ENCODE measurements at regions not wholly inside any gene's neighbourhood (a gene's known extent, or its start where the extent isn't known, plus 50 kb on each side); places are given as distances from the start of the nearest gene placed in this dataset.

DNA sequence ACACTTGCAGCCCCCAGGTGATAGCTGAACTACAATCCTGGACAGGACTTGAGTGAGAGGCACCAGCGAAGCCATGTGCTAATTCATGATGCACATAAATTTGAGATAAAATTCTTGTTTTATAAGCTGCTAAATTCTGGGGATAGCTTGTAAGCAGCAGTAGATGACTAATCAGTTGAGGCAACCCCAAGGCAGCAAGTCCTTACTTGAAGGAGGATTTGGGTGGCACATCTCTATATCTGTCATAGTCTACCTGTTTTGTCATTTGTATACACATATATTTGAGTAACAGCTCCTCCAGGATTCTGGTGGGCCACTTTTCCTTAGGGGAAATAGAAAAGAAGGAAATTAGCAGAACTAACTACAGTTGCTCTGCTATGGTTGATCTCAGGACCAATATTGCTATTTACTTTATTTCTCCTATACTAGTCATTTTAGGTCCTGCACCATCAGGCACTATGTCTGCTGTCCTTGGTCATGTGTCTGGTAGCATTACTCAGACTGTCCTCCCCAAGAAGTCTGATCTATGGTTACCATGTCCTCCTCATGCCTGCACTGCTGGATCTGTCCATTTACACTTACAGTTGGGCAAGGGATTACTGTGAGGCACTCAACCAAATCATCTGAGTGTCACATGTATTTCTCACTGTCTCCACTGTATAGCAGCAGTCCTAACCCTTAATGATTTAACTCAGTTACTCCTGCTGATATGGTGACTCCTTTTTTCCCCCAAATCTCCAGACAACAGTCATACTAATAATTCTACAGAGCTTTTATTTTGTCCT is 436.0 kb upstream of the CWC22 start:
- TF ChIP-seq, protein P1, sequence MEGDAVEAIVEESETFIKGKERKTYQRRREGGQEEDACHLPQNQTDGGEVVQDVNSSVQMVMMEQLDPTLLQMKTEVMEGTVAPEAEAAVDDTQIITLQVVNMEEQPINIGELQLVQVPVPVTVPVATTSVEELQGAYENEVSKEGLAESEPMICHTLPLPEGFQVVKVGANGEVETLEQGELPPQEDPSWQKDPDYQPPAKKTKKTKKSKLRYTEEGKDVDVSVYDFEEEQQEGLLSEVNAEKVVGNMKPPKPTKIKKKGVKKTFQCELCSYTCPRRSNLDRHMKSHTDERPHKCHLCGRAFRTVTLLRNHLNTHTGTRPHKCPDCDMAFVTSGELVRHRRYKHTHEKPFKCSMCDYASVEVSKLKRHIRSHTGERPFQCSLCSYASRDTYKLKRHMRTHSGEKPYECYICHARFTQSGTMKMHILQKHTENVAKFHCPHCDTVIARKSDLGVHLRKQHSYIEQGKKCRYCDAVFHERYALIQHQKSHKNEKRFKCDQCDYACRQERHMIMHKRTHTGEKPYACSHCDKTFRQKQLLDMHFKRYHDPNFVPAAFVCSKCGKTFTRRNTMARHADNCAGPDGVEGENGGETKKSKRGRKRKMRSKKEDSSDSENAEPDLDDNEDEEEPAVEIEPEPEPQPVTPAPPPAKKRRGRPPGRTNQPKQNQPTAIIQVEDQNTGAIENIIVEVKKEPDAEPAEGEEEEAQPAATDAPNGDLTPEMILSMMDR (IDR thresholded peaks at IDR 0.05), result no peak
- Histone ChIP-seq H3K27me3 (no peaks in the 10 kb centered on the region), H3K9me3 (no peaks in the 10 kb centered on the region), H3K36me3 (no peaks in the 10 kb centered on the region), H3K4me1 (ENCODE audit: control insufficient read depth in 1 of 2, insufficient read depth in 1 of 2, low read depth in 1 of 2, low read length in 1 of 2) (peaks cover 11 to 15% of the 10 kb centered on the region in 2 experiments), H3K27ac (peak overlapping the region; percentile 57), H3K4me3 (ENCODE audit: low read depth in 1 of 2, low read length in 1 of 2) (no peak overlapping the region)

DNA sequence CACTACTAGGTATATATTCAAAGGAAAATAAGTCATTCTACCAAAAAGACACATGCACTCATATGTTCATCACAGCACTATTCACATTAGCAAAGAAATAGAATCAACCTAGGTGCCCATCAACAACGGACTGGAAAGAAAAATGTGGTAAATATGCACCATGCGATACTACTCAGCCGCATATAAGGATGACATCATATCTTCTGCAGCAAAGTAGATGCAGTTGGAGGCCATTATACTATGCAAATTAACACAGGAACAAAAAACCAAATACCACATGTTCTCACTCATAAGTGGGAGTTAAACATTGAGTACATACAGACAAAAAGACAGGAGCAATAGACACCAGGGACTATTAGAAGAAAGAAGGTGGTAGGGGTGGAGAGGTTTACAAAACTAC is 412.1 kb upstream of the CWC22 start:
- H3K4me3 ChIP-seq (ENCODE audit: low read depth in 1 of 2, low read length in 1 of 2), result no peak overlapping the region
- TF ChIP-seq, protein P1 (IDR thresholded peaks at IDR 0.05), result no peak
- no peaks in the 10 kb centered on the region for H3K9me3 ChIP-seq
- H3K27me3 ChIP-seq, result no peaks in the 10 kb centered on the region
- no peaks in the 10 kb centered on the region for H3K4me1 ChIP-seq (ENCODE audit: control insufficient read depth in 1 of 2, insufficient read depth in 1 of 2, low read depth in 1 of 2, low read length in 1 of 2)
- no peaks in the 10 kb centered on the region for H3K36me3 ChIP-seq
- H3K27ac ChIP-seq, result no peak overlapping the region

DNA sequence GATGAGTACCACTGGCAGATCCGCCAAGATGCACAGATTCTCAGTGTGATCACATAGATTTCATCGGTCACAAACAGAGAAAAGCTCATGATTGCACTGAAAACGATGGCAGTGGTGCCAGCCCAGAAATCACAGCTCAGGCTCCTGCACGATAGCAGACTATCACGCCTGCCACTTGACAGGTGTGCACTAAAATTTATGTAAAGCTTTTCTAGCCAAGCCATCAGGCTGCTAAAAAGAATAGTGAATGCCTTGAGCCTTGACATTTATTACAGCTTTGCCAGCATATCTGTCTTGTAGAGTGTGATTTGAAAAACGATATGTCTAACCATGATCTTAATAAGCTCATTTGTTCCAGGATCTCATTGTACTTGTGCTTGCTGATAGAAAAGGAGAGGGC is 409.5 kb upstream of the CWC22 start:
- no peaks in the 10 kb centered on the region for H3K27me3 ChIP-seq
- no peak overlapping the region for H3K27ac ChIP-seq
- no peaks in the 10 kb centered on the region for H3K4me1 ChIP-seq (ENCODE audit: control insufficient read depth in 1 of 2, insufficient read depth in 1 of 2, low read depth in 1 of 2, low read length in 1 of 2)
- no peak overlapping the region for H3K4me3 ChIP-seq (ENCODE audit: low read depth in 1 of 2, low read length in 1 of 2)
- no peaks in the 10 kb centered on the region for H3K9me3 ChIP-seq
- TF ChIP-seq, protein P1 (IDR thresholded peaks at IDR 0.05), result no peak
- H3K36me3 ChIP-seq, result no peaks in the 10 kb centered on the region

DNA sequence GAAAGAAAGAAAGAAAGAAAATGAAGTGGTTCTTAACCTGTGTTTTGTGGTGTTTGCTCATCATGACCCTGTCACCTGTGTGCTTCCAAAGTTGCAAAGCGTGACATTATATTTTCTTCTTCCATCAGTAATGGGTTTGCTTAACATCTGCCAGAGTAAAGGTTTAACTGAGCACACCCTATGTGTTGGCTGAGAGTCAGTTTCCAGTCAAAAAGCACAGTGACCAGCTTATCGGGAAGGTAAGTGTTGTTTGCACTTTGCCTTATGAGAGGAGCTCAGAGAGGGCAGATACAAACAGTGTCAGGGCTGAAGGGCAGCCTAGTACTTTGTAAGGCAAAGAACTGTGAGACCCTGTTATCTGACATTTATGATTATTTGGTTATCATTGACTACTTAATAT is 406.2 kb upstream of the CWC22 start:
- TF ChIP-seq, protein P1 (IDR thresholded peaks at IDR 0.05), result no peak
- Histone ChIP-seq H3K9me3 (no peaks in the 10 kb centered on the region), H3K4me1 (ENCODE audit: control insufficient read depth in 1 of 2, insufficient read depth in 1 of 2, low read depth in 1 of 2, low read length in 1 of 2) (no peaks in the 10 kb centered on the region), H3K4me3 (ENCODE audit: low read depth in 1 of 2, low read length in 1 of 2) (no peak overlapping the region), H3K36me3 (no peaks in the 10 kb centered on the region), H3K27ac (no peak overlapping the region), H3K27me3 (no peaks in the 10 kb centered on the region)

DNA sequence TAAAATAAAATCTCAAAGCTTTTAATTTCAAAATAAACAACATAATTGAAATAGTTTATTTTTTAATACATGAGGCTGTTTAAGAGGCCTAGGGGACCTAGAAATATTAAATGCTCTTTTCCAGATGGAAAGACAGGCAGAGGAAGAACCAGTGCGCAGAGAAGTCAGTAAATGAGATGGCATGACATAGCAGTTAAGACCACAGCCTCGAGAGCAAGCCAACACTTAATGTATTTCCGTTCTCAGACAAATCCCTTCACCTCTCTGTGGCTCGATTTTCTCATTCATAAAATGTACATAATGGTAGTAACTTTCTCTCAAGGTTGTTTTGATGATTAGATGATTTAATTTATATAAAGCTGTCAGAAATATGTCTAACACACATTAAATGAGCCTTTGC is 405.1 kb upstream of the CWC22 start:
- Histone ChIP-seq H3K27ac (no peak overlapping the region), H3K4me3 (ENCODE audit: low read depth in 1 of 2, low read length in 1 of 2) (no peak overlapping the region), H3K9me3 (no peaks in the 10 kb centered on the region), H3K4me1 (ENCODE audit: control insufficient read depth in 1 of 2, insufficient read depth in 1 of 2, low read depth in 1 of 2, low read length in 1 of 2) (no peaks in the 10 kb centered on the region), H3K36me3 (no peaks in the 10 kb centered on the region), H3K27me3 (no peaks in the 10 kb centered on the region)
- TF ChIP-seq, protein P1 (IDR thresholded peaks at IDR 0.05), result no peak

All from neutrophil (primary cell).